Mucosa of descending colon (tissue), 3 donors: ENCODE measurements at regions not wholly inside any gene's neighbourhood (a gene's known extent, or its start where the extent isn't known, plus 50 kb on each side); places are given as distances from the start of the nearest gene placed in this dataset.
"Not testable (repeated sequence)": the region's sequence is repeated elsewhere in the genome, so short reads cannot be mapped to it uniquely, and the experiment has no call there.

Experiments
- ATAC-seq: fragments of 200-7000 bp; cut with Tn5 transposase; one replicate; pipeline ENCODE4 v1.9.1; 2020; ENCODE audit warnings: mild to moderate bottlenecking, moderate library complexity
- DNase-seq, 3 donors: peaks; one replicate each; pipeline ENCODE4 v3.0.0-alpha.2; 2020
- H3K36me3 ChIP-seq: fragments of 200-600 bp; one replicate; pipeline ENCODE4 v1.8.0; 2021; ENCODE audit warnings: low read depth, mild to moderate bottlenecking
- H3K4me1 ChIP-seq: fragments of 200-600 bp; one replicate; pipeline ENCODE4 v1.8.0; 2021; ENCODE audit warnings: low read depth, mild to moderate bottlenecking
- H3K4me3 ChIP-seq: fragments of 200-600 bp; one replicate; pipeline ENCODE4 v1.8.0; 2021; ENCODE audit warnings: mild to moderate bottlenecking
- H3K9me3 ChIP-seq: fragments of 200-600 bp; one replicate; pipeline ENCODE4 v1.8.0; 2021; ENCODE audit warnings: mild to moderate bottlenecking
- CTCF ChIP-seq: fragments of 200-600 bp; IDR thresholded peaks from one replicate; pipeline ENCODE4 v1.8.0; 2022; ENCODE audit warnings: antibody characterized with exemption, mild to moderate bottlenecking
- intact Hi-C, 2 donors: fragments of 100-400 bp; cut with DNase I in 1 of 2; cut with micrococcal nuclease in 1 of 2; formaldehyde crosslinking; loops; one replicate each; pipeline versions ENCODE4 v1.11.0 to v1.11.1; 2022; cut with DNase I, micrococcal nuclease
- donor health status: DM: no; HTN: no; CAD: no; lungs with moderate emphysema.
- donor health status: DM: no; HTN: no; CAD: no.
- donor health status: DM: no; HTN: yes; CAD: no.

GRCh38 chr20:57108742-57109570 is 157.5 kb downstream of the BMP7 start:
- Histone ChIP-seq H3K4me3 (no peak overlapping the region), H3K36me3 (no peaks in the 10 kb centered on the region), H3K9me3 (no peaks in the 10 kb centered on the region), H3K4me1 (no peaks in the 10 kb centered on the region)
- TF ChIP-seq CTCF: no peak
- intact Hi-C loops: no loop called here
- peak; percentile 67 for ATAC-seq
- DNase-seq: peak in 1 of 3 donors; percentile 15

GRCh38 chr20:57109571-57109953 is 156.9 kb downstream of the BMP7 start:
- no peaks in the 10 kb centered on the region for H3K4me1 ChIP-seq
- no peaks in the 10 kb centered on the region for H3K36me3 ChIP-seq
- TF ChIP-seq CTCF: no peak
- no peaks in the 10 kb centered on the region for H3K9me3 ChIP-seq
- no peak for DNase-seq
- no peak overlapping the region for H3K4me3 ChIP-seq
- peak; percentile 7 for ATAC-seq
- intact Hi-C loops: no loop called here

- H3K4me1 ChIP-seq, H3K9me3 ChIP-seq, ATAC-seq, DNase-seq, intact Hi-C loops, H3K36me3 ChIP-seq, H3K4me3 ChIP-seq: not testable (repeated sequence)
Measured at GRCh38 chr20:57110121-57111027, 156.1 kb downstream of the BMP7 start.

GRCh38 chr20:57111028-57111373 is 155.4 kb downstream of the BMP7 start:
- no peak for ATAC-seq
- intact Hi-C loops: no loop called here
- DNase-seq: no peak
- no peaks in the 10 kb centered on the region for H3K4me1 ChIP-seq
- no peaks in the 10 kb centered on the region for H3K36me3 ChIP-seq
- H3K4me3 ChIP-seq: no peak overlapping the region
- no peaks in the 10 kb centered on the region for H3K9me3 ChIP-seq
- TF ChIP-seq CTCF: no peak

GRCh38 chr20:57112448-57112847 is 154.0 kb downstream of the BMP7 start:
- Histone ChIP-seq H3K36me3 (no peaks in the 10 kb centered on the region), H3K9me3 (no peaks in the 10 kb centered on the region), H3K4me3 (no peak overlapping the region), H3K4me1 (no peaks in the 10 kb centered on the region)
- ATAC-seq (no peak), DNase-seq (no peak)
- no peak for TF ChIP-seq CTCF
- intact Hi-C loops: no loop called here
